Neural progenitor cell (in vitro differentiated cells): ENCODE measurements at regions not wholly inside any gene's neighbourhood (a gene's known extent, or its start where the extent isn't known, plus 50 kb on each side); places are given as distances from the start of the nearest gene placed in this dataset.
A peak's percentile ranks its signal among the peaks of the same experiment; 100 is the strongest.

Experiments used
- DNase-seq: peaks from one replicate; pipeline ENCODE4 v3.0.0-alpha.2; 2016; ENCODE audit warnings: low spot score
- H2AFZ ChIP-seq: fragments of 200-600 bp; sonication (generic); replicated peaks from 2 replicates; pipeline ENCODE4 v1.6.1; 2016; ENCODE audit warnings: antibody characterized with exemption
- H3F3A ChIP-seq: fragments of 200-600 bp; sonication (generic); 2 replicates; pipeline ENCODE4 v1.6.1; 2016; ENCODE audit warnings: antibody characterized with exemption, low read depth
- H3K27ac ChIP-seq: fragments of 200-600 bp; sonication (generic); 2 replicates; pipeline ENCODE4 v1.5.1; 2016; ENCODE audit warnings: mild to moderate bottlenecking
- H3K27me3 ChIP-seq: fragments of 200-600 bp; sonication (generic); 2 replicates; pipeline ENCODE4 v1.6.1; 2016; ENCODE audit warnings: mild to moderate bottlenecking, moderate library complexity
- H3K36me3 ChIP-seq: fragments of 200-600 bp; sonication (generic); 2 replicates; pipeline ENCODE4 v1.5.1; 2016
- H3K4me1 ChIP-seq: fragments of 200-600 bp; sonication (generic); 2 replicates; pipeline ENCODE4 v1.6.1; 2016; ENCODE audit warnings: mixed run types
- H3K4me2 ChIP-seq: fragments of 200-600 bp; sonication (generic); 2 replicates; pipeline ENCODE4 v1.6.1; 2016
- H3K4me3 ChIP-seq: fragments of 200-600 bp; sonication (generic); 2 replicates; pipeline ENCODE4 v1.5.1; 2016
- H3K79me2 ChIP-seq: fragments of 200-600 bp; sonication (generic); 2 replicates; pipeline ENCODE4 v1.6.1; 2016; ENCODE audit warnings: low read depth
- H3K9ac ChIP-seq: fragments of 200-600 bp; sonication (generic); 2 replicates; pipeline ENCODE4 v1.6.1; 2016
- H3K9me3 ChIP-seq: fragments of 200-600 bp; sonication (generic); 2 replicates; pipeline ENCODE4 v1.5.1; 2016; ENCODE audit warnings: low read depth
- H4K20me1 ChIP-seq: fragments of 200-600 bp; sonication (generic); 2 replicates; pipeline ENCODE4 v1.6.1; 2016; ENCODE audit warnings: low read depth
- H3K27ac Mint-ChIP-seq: 3 replicates; pipeline ENCODE4 v1.8.0; 2021; ENCODE audit warnings: mixed read lengths
- H3K27me3 Mint-ChIP-seq: 2 replicates; pipeline ENCODE4 v1.8.0; 2022; ENCODE audit warnings: low read depth, mild to moderate bottlenecking, inconsistent platforms, moderate library complexity, mixed read lengths; ENCODE audit not compliant: insufficient read depth
- H3K36me3 Mint-ChIP-seq: 3 replicates; pipeline ENCODE4 v1.8.0; 2021; ENCODE audit warnings: mixed read lengths
- H3K4me1 Mint-ChIP-seq: 3 replicates; pipeline ENCODE4 v1.8.0; 2021; ENCODE audit warnings: mixed read lengths
- H3K4me3 Mint-ChIP-seq: 3 replicates; pipeline ENCODE4 v1.8.0; 2021; ENCODE audit warnings: mild to moderate bottlenecking, moderate library complexity, mixed read lengths
- H3K9me3 Mint-ChIP-seq: 3 replicates; pipeline ENCODE4 v1.8.0; 2020; ENCODE audit warnings: mixed read lengths
- EZH2 ChIP-seq: fragments of 200-600 bp; sonication (generic); IDR thresholded peaks from 2 replicates; pipeline ENCODE4 v1.6.1; 2017; ENCODE audit warnings: antibody characterized with exemption, mild to moderate bottlenecking, moderate library complexity
- EZH2phosphoT487 ChIP-seq: fragments of 200-600 bp; sonication (generic); IDR thresholded peaks from 2 replicates; pipeline ENCODE4 v1.6.1; 2017; ENCODE audit warnings: antibody characterized with exemption
- TF ChIP-seq, protein P1 (sequence below): fragments of 200-600 bp; sonication (generic); IDR thresholded peaks from 2 replicates; pipeline ENCODE4 v1.5.1; 2017; ENCODE audit warnings: antibody characterized with exemption, mild to moderate bottlenecking

DNA sequence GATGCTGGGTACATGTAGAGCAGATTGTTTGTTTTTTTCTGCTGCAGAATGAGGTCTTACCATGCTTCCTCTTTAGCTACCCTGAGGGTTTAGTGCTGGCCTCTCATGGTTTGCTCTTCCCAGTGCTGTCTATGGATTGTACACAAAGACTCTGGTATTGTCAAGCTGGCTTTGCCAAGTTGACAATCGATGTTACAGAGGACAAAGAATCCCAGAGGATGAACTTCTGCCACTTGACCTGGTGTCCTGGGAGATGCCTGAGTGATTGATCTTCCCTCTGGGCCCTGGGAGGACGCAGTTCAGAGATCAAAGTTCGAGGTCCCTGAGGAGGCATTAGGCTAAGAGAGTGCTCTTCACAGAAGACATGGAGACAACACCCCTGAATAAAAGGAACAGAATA is 865.4 kb downstream of the CCSER2 start:
- Mint-ChIP-seq H3K9me3 (no peaks in the 10 kb centered on the region), H3K27me3 (peaks cover 6% of the 10 kb centered on the region)
- DNase-seq = no peak

DNA sequence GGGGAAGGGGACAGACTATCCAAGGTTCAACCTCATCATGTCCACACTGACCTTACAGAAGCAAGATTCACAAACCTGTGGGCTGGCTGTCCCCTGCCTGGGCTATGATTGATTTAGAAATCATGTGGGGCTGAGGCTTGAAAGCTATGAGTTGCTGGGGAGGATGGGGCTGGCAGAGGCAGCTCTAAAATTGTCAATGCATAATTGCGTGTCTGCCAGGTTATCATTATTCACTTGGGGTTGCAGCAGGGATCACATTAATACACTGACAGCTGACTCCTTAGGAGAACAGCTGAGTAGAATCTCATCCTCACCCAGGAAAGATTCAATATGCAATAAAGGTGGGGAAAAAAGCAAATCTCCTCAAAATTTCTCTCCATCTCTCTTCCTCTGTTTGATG is 866.3 kb downstream of the CCSER2 start:
- no peak overlapping the region for H3K4me3 ChIP-seq

More for the DNA sequence above, 865.4 kb downstream of the CCSER2 start:
- no peaks in the 10 kb centered on the region for H3K27me3 ChIP-seq
- no peaks in the 10 kb centered on the region for H3K4me1 ChIP-seq
- H3K79me2 ChIP-seq = no peaks in the 10 kb centered on the region
- no peaks in the 10 kb centered on the region for H4K20me1 ChIP-seq
- no peak for TF ChIP-seq EZH2phosphoT487
- no peak for TF ChIP-seq EZH2
- TF ChIP-seq, protein P1, sequence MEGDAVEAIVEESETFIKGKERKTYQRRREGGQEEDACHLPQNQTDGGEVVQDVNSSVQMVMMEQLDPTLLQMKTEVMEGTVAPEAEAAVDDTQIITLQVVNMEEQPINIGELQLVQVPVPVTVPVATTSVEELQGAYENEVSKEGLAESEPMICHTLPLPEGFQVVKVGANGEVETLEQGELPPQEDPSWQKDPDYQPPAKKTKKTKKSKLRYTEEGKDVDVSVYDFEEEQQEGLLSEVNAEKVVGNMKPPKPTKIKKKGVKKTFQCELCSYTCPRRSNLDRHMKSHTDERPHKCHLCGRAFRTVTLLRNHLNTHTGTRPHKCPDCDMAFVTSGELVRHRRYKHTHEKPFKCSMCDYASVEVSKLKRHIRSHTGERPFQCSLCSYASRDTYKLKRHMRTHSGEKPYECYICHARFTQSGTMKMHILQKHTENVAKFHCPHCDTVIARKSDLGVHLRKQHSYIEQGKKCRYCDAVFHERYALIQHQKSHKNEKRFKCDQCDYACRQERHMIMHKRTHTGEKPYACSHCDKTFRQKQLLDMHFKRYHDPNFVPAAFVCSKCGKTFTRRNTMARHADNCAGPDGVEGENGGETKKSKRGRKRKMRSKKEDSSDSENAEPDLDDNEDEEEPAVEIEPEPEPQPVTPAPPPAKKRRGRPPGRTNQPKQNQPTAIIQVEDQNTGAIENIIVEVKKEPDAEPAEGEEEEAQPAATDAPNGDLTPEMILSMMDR = no peak
- H3K36me3 ChIP-seq = no peaks in the 10 kb centered on the region
- no peak overlapping the region for H3K9ac ChIP-seq
- Mint-ChIP-seq H3K4me3 (no peak overlapping the region), H3K27ac (no peak overlapping the region), H3K36me3 (no peaks in the 10 kb centered on the region), H3K4me1 (peaks cover 19% of the 10 kb centered on the region)
- no peak overlapping the region for H2AFZ ChIP-seq
- H3K9me3 ChIP-seq = no peaks in the 10 kb centered on the region
- H3K4me3 ChIP-seq = no peak overlapping the region
- H3K4me2 ChIP-seq = no peak overlapping the region
- H3F3A ChIP-seq = no peaks in the 10 kb centered on the region
- H3K27ac ChIP-seq = no peak overlapping the region

DNA sequence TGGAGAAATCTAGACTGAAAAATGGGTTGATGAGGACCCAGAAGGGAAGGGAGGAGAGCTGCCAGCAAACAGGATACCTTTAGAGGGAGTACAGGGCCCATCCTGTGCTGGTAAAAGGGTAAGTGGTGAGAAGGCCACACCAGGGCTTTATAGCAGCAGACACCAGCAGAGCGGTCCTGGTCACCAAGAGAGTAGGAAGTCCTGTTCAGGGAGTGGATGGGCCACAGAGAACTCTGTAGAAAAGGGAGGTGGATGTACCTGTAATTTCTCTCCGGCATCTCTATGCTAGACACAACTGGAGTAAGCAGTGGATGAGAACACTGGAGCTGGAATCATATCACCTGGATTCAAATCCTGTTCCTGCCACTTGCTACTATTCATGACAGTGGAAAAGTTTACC is 867.2 kb downstream of the CCSER2 start:
- Mint-ChIP-seq H3K27ac (no peak overlapping the region), H3K4me3 (no peak overlapping the region), H3K36me3 (no peaks in the 10 kb centered on the region), H3K27me3 (peaks cover 6% of the 10 kb centered on the region), H3K4me1 (peaks cover 19% of the 10 kb centered on the region), H3K9me3 (no peaks in the 10 kb centered on the region)
- Histone ChIP-seq H3K27me3 (no peaks in the 10 kb centered on the region), H3K4me1 (no peaks in the 10 kb centered on the region), H3K9me3 (no peaks in the 10 kb centered on the region), H2AFZ (no peak overlapping the region), H3K4me3 (no peak overlapping the region), H3K79me2 (no peaks in the 10 kb centered on the region), H3K36me3 (no peaks in the 10 kb centered on the region), H3K9ac (no peak overlapping the region), H3F3A (no peaks in the 10 kb centered on the region), H3K4me2 (no peak overlapping the region), H4K20me1 (no peaks in the 10 kb centered on the region), H3K27ac (no peak overlapping the region)
- DNase-seq = no peak
- no peak for TF ChIP-seq EZH2
- TF ChIP-seq, protein P1 = no peak
- TF ChIP-seq EZH2phosphoT487 = no peak

More for the DNA sequence above, 866.3 kb downstream of the CCSER2 start:
- Histone ChIP-seq H3K4me2 (no peak overlapping the region), H2AFZ (no peak overlapping the region), H3K9me3 (no peaks in the 10 kb centered on the region), H4K20me1 (no peaks in the 10 kb centered on the region), H3K4me1 (no peaks in the 10 kb centered on the region), H3K27me3 (no peaks in the 10 kb centered on the region), H3K36me3 (no peaks in the 10 kb centered on the region), H3K9ac (no peak overlapping the region), H3K79me2 (no peaks in the 10 kb centered on the region), H3F3A (no peaks in the 10 kb centered on the region), H3K27ac (no peak overlapping the region)
- DNase-seq = no peak
- peak overlapping the region; percentile 70 for H3K27ac Mint-ChIP-seq
- H3K36me3 Mint-ChIP-seq = no peaks in the 10 kb centered on the region
- peaks cover 6% of the 10 kb centered on the region for H3K27me3 Mint-ChIP-seq
- H3K4me1 Mint-ChIP-seq = peaks cover 19% of the 10 kb centered on the region
- H3K4me3 Mint-ChIP-seq = no peak overlapping the region
- TF ChIP-seq EZH2 (no peak), EZH2phosphoT487 (no peak)
- TF ChIP-seq, protein P1 = no peak
- no peaks in the 10 kb centered on the region for H3K9me3 Mint-ChIP-seq
